GM18505 (cell line): ENCODE measurements at regions not wholly inside any gene's neighbourhood (a gene's known extent, or its start where the extent isn't known, plus 50 kb on each side); places are given as distances from the start of the nearest gene placed in this dataset.
"Not testable (repeated sequence)": the region's sequence is repeated elsewhere in the genome, so short reads cannot be mapped to it uniquely, and the experiment has no call there.

Source experiments
- ATAC-seq: cut with Tn5 transposase; IDR thresholded peaks from one replicate; pipeline ENCODE4 v1.9.1; 2021; ENCODE audit not compliant: unreplicated experiment
- POLR2A ChIP-seq: IDR thresholded peaks from 4 replicates; pipeline ENCODE4 v1.6.1; 2011; ENCODE audit warnings: borderline replicate concordance; ENCODE audit not compliant: insufficient read depth, insufficient read length; ENCODE audit errors: extremely low read depth

DNA sequence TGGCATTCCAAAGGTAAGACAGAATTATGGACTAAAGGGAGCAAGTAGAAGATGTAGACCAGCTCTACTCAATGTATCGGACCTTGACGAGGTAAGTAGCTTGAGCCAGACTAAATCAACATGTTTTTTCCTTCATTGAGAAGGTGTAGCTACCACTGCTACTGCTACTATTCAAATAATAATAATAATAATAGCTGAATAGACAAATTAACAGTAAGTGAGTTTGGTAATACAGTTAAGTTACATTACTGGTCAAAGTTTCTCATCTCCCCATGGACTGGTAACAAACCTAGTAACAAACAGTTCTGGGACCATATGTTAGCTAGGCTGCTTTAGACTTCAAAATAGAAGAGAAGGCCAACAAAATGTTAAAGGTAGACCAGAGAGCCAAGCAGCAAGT, 609.2 kb downstream of the TLE1 start:
- ATAC-seq: no peak
- TF ChIP-seq POLR2A: no peak

DNA sequence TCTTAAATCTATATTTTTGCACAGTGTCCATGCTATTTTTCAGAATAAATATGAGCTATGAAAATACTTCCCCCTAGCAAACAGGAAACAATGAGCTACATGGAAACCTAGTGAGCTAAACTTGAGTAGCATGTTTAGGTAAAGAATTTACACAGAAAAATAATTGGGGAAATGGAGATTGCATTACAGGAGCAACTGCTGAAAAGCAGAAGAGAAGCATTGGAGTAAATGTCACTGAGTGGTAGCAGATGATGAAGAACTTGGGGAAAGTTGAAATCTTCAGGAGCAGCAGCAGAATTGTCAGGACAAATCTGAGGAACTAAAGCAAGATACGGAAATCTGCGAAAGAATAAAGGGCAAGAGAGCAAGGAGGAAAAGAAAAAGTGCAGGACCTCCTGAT, 610.3 kb downstream of the TLE1 start:
- no peak for ATAC-seq
- TF ChIP-seq POLR2A: no peak

- no peak for TF ChIP-seq POLR2A
- no peak for ATAC-seq
Measured at GRCh38 chr9:81078555-81078954, 610.8 kb downstream of the TLE1 start.

DNA sequence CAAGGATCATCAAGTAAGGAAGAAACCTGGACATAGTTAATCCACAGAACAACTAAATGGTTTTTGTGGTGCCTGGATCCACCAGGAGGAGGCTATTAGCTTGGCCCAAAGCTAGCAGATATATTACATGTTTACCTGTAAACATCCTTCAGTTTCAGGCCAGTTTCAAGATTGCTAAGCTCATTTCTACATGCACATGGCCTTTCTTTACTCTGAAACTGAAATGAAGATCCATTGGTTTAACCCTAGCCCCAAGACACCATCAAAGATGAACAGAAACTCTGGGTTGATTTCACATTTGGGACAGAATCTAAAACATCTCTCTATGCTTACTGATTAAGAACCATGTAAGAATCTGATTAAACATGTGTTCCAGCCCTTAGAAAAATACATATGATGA, 611.8 kb downstream of the TLE1 start:
- no peak for ATAC-seq
- TF ChIP-seq POLR2A: no peak

- no peak for ATAC-seq
- TF ChIP-seq POLR2A: no peak
Measured at GRCh38 chr9:81076131-81076530, 613.2 kb downstream of the TLE1 start.

DNA sequence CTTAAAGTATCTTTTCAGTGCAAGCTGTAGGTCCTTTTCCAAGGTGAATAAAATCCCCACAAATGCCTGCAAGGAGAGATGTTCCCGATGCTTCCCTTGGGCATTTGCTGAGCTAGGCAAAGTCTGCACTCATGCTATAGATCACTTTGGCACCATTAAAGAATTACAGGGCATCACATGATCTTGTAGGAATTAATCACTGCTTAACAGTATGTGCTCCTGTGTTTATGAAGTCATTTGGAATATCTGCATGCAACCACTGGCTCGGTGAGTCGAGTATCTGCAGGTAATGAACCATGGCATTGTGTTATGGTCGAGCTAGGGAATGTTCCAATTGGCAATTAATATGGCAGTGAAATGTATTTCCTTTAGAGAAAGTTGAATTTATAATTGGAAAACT, 615.1 kb downstream of the TLE1 start:
- TF ChIP-seq POLR2A: no peak
- ATAC-seq: no peak

DNA sequence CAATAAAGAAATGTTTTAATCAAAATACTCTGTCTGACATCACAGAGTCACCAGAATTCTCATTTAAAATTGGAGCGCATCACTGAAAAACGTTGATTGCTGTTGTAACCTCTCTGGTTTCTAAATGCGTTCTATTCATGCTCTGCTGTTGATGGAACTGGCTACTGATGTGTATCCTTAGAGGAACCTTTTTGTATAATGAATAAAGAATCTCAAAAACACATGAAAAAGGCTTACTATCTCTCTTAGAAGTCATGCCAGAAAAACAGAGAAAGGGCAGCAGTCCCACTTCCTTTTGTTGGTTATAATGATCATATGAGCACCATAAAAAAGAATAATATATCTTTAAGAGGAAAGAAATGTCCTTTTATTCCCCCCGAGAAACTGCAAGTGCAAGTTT, 615.5 kb downstream of the TLE1 start:
- no peak for ATAC-seq
- no peak for TF ChIP-seq POLR2A

DNA sequence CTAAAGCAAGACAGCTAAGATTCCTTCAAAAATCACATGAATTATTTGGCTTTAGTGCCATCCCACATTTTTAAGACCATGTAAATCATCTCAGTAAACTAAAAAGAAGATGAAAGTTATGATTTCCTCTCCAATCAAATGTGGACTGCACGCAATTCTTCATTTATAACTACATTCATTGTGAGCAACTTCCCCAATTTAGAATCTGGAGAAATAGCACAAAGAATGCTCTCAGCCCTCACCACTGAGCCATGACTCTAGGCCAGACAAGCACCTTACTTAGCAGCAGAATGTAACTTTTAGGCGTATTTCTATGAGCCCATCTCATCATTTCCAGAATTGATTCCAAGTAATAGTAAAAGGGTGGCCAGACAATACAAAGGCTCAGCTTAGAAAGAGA, 616.6 kb downstream of the TLE1 start:
- no peak for ATAC-seq
- no peak for TF ChIP-seq POLR2A

- ATAC-seq: no peak
- TF ChIP-seq POLR2A: no peak
Measured at GRCh38 chr9:81071108-81071507, 618.2 kb downstream of the TLE1 start.

DNA sequence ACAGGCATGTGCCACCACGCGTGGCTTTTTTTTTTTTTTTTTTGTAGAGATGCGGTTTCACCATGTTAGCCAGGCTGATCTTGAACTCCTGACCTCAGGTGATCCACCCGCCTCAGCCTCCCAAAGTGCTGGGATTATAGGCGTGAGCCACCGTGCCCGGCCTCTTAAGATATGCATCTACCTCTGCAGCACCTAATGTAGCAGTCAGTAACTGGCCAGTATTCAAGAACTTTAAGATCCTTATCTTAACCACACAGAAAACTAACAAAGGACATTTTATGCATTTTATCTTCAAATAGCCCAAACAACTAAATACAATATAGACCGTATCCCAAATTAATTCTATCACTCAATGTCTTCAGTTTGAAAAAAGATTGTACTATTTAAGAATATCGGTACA, 618.7 kb downstream of the TLE1 start:
- TF ChIP-seq POLR2A: no peak
- no peak for ATAC-seq

DNA sequence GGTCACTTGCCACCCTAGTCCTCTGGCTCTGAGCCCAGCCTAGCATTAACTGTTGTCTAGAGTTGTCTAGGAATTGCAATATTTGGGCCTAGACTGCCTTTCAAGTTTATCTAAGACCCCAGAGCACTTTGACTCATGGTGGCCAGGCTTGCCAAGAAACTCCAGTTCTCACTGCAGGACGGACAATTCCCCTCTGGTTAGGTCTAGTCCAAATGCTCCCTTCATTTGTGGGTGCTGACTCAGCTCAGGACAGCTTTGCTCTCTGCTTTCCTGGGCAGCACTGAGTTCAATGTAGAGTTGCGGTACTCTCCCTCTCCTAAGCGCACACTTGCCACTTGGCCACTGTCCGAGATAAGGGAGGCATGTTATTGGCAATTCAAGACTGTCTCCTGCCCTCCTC, 619.4 kb downstream of the TLE1 start:
- TF ChIP-seq POLR2A: no peak
- no peak for ATAC-seq

DNA sequence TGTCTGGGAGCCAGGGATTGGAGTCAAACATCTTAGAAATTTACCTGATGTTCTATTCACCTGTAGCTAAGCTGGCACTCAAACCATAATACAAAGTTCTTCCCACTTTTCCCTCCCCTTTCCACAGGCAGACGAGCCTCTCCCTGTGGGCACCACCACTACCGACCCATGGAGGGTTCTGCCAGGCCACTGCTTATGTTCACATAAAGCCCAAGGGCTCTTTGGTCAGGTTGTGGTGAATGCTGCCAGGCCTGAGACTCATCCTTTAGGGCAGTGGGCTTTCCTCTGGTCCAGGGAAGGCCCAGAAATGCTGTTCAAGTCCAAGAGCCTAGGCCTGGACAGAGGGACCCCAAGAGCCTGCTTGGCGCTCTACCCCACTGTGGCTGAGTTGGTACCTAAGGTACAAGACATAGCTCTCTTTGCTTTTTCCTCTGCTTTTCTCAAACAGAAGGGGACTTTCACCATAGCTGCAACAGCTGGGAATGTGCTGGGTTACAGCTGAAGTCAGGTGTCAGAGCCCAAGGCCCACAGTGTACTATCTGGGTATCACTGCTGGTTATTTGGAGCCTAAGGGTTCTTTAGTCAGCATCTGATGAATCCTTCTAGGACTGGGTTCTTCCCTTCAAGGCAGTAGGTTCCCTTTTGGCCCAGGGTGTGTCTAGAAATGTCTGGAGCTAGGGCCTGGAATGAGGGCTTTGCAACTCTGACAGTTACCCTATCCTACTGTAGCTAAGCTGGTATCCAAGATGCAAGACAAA, 620.1 kb downstream of the TLE1 start:
- ATAC-seq: no peak
- TF ChIP-seq POLR2A: no peak

GRCh38 chr9:81062995-81063394, 626.4 kb downstream of the TLE1 start:
- not testable (repeated sequence) for ATAC-seq

GRCh38 chr9:81058782-81059181, 630.6 kb downstream of the TLE1 start:
- ATAC-seq: no peak
- no peak for TF ChIP-seq POLR2A
